Liver (tissue), 8 donors: ENCODE measurements at regions not wholly inside any gene's neighbourhood (a gene's known extent, or its start where the extent isn't known, plus 50 kb on each side); places are given as distances from the start of the nearest gene placed in this dataset.

Source experiments
- DNase-seq: peaks from one replicate; pipeline ENCODE4 v3.0.0-alpha.2; 2017; ENCODE audit warnings: low spot score
- H3K27ac ChIP-seq, 2 donors: one replicate each; pipeline ENCODE4 v1.7.0; 2013; ENCODE audit warnings: inconsistent platforms in 2 of 2, low read length in 2 of 2, control low read depth in 1 of 2, low read depth in 1 of 2, mild to moderate bottlenecking in 1 of 2
- H3K27me3 ChIP-seq, 4 donors: one replicate each; pipeline versions ENCODE4 v1.6.1 to v1.7.0; 2013; ENCODE audit warnings: low read length in 3 of 4, inconsistent platforms in 1 of 4, mild to moderate bottlenecking in 1 of 4, moderate library complexity in 1 of 4; ENCODE audit not compliant: control insufficient read depth in 4 of 4, insufficient read depth in 4 of 4
- H3K36me3 ChIP-seq, 4 donors: one replicate each; pipeline versions ENCODE4 v1.6.1 to v1.7.0; 2013; ENCODE audit warnings: low read length in 3 of 4, mild to moderate bottlenecking in 3 of 4, low read depth in 1 of 4, moderate library complexity in 1 of 4; ENCODE audit not compliant: control insufficient read depth in 4 of 4, insufficient read depth in 3 of 4
- H3K4me1 ChIP-seq, 4 donors: one replicate each; pipeline versions ENCODE4 v1.6.1 to v1.7.0; 2013; ENCODE audit warnings: low read length in 3 of 4, mild to moderate bottlenecking in 3 of 4, moderate library complexity in 1 of 4; ENCODE audit not compliant: control insufficient read depth in 4 of 4, insufficient read depth in 4 of 4
- H3K4me3 ChIP-seq, 3 donors: one replicate each; pipeline versions ENCODE4 v1.6.1 to v1.7.0; 2013; ENCODE audit warnings: low read length in 3 of 3, control low read depth in 1 of 3, low read depth in 1 of 3, mild to moderate bottlenecking in 1 of 3
- H3K9ac ChIP-seq, 2 donors: one replicate each; pipeline ENCODE4 v1.7.0; 2013; ENCODE audit warnings: low read length in 2 of 2, mild to moderate bottlenecking in 2 of 2, moderate library complexity in 2 of 2, control low read depth in 1 of 2, low read depth in 1 of 2
- H3K9me3 ChIP-seq, 4 donors: one replicate each; pipeline versions ENCODE4 v1.6.1 to v1.7.0; 2013; ENCODE audit warnings: low read length in 3 of 4; ENCODE audit not compliant: control insufficient read depth in 4 of 4
- EGR1 ChIP-seq, 2 donors: IDR thresholded peaks; 2 replicates each; pipeline ENCODE4 v1.6.1; 2016 to 2018; ENCODE audit warnings: antibody characterized with exemption in 2 of 2, low read depth in 2 of 2
- FOXA1 ChIP-seq: IDR thresholded peaks from 2 replicates; pipeline ENCODE4 v1.6.1; 2016; ENCODE audit warnings: antibody characterized with exemption
- FOXA2 ChIP-seq: IDR thresholded peaks from 2 replicates; pipeline ENCODE4 v1.6.1; 2016; ENCODE audit warnings: antibody characterized with exemption
- GABPA ChIP-seq, 2 donors: IDR thresholded peaks in 1 of 2; conservative IDR thresholded peaks in 1 of 2; 2 replicates each; pipeline ENCODE4 v1.6.1; 2016; ENCODE audit warnings: antibody characterized with exemption in 2 of 2, mild to moderate bottlenecking in 1 of 2, moderate library complexity in 1 of 2
- HNF4G ChIP-seq: IDR thresholded peaks from 2 replicates; pipeline ENCODE4 v1.6.1; 2016; ENCODE audit warnings: antibody characterized with exemption
- JUND ChIP-seq, 2 donors: IDR thresholded peaks; 2 replicates each; pipeline ENCODE4 v1.6.1; 2016; ENCODE audit warnings: antibody characterized with exemption in 2 of 2
- NR2F2 ChIP-seq: IDR thresholded peaks from 2 replicates; pipeline ENCODE4 v1.6.1; 2016; ENCODE audit warnings: antibody characterized with exemption
- RAD21 ChIP-seq, 2 donors: IDR thresholded peaks; 2 replicates each; pipeline ENCODE4 v1.6.1; 2016; ENCODE audit warnings: antibody characterized with exemption in 2 of 2, mild to moderate bottlenecking in 2 of 2
- RXRA ChIP-seq, 2 donors: IDR thresholded peaks; 2 replicates each; pipeline ENCODE4 v1.6.1; 2017 to 2018; ENCODE audit warnings: antibody characterized with exemption in 2 of 2, mild to moderate bottlenecking in 1 of 2
- SP1 ChIP-seq: IDR thresholded peaks from 2 replicates; pipeline ENCODE4 v1.6.1; 2018; ENCODE audit warnings: antibody characterized with exemption, mild to moderate bottlenecking
- TAF1 ChIP-seq: conservative IDR thresholded peaks from 2 replicates; pipeline ENCODE4 v1.6.1; 2016; ENCODE audit warnings: antibody characterized with exemption, mild to moderate bottlenecking
- YY1 ChIP-seq: IDR thresholded peaks from 2 replicates; pipeline ENCODE4 v1.6.1; 2016; ENCODE audit warnings: antibody characterized with exemption, mild to moderate bottlenecking
- WGBS: extraction: QIAGEN DNeasy Blood & Tissue Kit; methylation state at CpG from one replicate; pipeline ENCODE4 v1.1.7; 2013; 5-methylcytosine and 5-hydroxymethylcytosine counted together
- TF ChIP-seq, protein P1 (sequence below): fragments of 150-350 bp; IDR thresholded peaks from 2 replicates; pipeline ENCODE4 v1.5.1; 2017; ENCODE audit warnings: improper control_type of control experiment, low read depth, low read length; ENCODE audit not compliant: missing input control
- TF ChIP-seq, protein P2 (sequence below): IDR thresholded peaks from 2 replicates; pipeline ENCODE4 v1.6.1; 2016; ENCODE audit warnings: antibody characterized with exemption
- TF ChIP-seq, protein P3 (sequence below): IDR thresholded peaks from 2 replicates; pipeline ENCODE4 v1.6.1; 2016; ENCODE audit warnings: antibody characterized with exemption
- donor health status: healthy.
- donor health status: healthy.
- donor health status: healthy.
- donor health status: healthy.
- donor health status: healthy.

DNA sequence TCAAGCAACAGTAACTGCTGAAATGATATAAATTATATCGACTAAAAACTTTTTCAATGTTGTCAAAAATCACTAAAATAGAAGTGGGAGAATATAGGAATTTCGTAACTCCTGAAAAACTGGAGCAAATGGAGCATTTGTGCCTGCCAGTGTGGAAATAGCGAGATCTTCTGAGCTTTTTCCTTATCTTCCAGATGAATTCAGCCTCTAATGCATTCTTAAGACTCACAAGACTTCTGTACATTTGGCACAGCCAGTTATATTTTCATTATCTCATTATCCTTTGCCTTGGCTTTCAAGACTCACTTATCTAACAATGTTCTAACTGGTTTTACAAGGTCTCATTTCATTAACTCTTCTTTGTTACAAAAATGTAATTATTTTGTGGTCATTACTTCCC is 252.4 kb downstream of the GXYLT1 start:
- TF ChIP-seq EGR1 (IDR thresholded peaks at IDR 0.05; ENCODE audit: low read depth in 2 of 2), result no peak
- TF ChIP-seq, protein P1, sequence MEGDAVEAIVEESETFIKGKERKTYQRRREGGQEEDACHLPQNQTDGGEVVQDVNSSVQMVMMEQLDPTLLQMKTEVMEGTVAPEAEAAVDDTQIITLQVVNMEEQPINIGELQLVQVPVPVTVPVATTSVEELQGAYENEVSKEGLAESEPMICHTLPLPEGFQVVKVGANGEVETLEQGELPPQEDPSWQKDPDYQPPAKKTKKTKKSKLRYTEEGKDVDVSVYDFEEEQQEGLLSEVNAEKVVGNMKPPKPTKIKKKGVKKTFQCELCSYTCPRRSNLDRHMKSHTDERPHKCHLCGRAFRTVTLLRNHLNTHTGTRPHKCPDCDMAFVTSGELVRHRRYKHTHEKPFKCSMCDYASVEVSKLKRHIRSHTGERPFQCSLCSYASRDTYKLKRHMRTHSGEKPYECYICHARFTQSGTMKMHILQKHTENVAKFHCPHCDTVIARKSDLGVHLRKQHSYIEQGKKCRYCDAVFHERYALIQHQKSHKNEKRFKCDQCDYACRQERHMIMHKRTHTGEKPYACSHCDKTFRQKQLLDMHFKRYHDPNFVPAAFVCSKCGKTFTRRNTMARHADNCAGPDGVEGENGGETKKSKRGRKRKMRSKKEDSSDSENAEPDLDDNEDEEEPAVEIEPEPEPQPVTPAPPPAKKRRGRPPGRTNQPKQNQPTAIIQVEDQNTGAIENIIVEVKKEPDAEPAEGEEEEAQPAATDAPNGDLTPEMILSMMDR, result no peak
- Histone ChIP-seq H3K4me3 (no peak overlapping the region), H3K9me3 (no peaks in the 10 kb centered on the region), H3K9ac (no peak overlapping the region), H3K4me1 (peaks cover 0 to 5% (median 0%) of the 10 kb centered on the region in 4 donors), H3K27me3 (no peaks in the 10 kb centered on the region), H3K36me3 (no peaks in the 10 kb centered on the region), H3K27ac (no peak overlapping the region)
- 81% methylated on average over 3 of the region's 3 CpGs for WGBS
- no peak for DNase-seq

DNA sequence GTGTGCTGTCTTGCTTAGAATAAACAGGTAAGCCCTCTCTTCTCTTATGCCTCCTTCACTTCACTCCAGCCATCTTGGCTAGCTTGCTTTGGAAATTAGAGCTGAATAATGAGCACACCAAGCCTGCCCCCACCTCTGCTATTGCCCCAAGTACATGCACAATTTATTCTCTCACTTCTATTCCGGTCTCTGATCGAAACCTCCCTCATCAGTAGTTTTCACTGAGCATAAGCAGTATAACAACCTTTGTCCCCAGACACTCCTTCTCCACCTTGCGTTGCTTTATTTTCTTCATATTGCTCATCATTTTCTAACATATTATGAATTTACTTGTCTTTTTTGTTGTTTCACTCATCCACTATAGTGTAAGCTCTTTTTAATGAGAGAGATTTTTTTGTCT is 253.4 kb downstream of the GXYLT1 start:
- TF ChIP-seq FOXA1, result no peak
- TF ChIP-seq RXRA (IDR thresholded peaks at IDR 0.05), result no peak
- TF ChIP-seq GABPA (IDR thresholded peaks at IDR 0.05 in 1 of 2, conservative IDR thresholded peaks at IDR 0.05 in 1 of 2), result no peak
- TF ChIP-seq YY1, result no peak
- TF ChIP-seq, protein P2, sequence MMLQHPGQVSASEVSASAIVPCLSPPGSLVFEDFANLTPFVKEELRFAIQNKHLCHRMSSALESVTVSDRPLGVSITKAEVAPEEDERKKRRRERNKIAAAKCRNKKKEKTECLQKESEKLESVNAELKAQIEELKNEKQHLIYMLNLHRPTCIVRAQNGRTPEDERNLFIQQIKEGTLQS, result no peak
- TF ChIP-seq, protein P3, sequence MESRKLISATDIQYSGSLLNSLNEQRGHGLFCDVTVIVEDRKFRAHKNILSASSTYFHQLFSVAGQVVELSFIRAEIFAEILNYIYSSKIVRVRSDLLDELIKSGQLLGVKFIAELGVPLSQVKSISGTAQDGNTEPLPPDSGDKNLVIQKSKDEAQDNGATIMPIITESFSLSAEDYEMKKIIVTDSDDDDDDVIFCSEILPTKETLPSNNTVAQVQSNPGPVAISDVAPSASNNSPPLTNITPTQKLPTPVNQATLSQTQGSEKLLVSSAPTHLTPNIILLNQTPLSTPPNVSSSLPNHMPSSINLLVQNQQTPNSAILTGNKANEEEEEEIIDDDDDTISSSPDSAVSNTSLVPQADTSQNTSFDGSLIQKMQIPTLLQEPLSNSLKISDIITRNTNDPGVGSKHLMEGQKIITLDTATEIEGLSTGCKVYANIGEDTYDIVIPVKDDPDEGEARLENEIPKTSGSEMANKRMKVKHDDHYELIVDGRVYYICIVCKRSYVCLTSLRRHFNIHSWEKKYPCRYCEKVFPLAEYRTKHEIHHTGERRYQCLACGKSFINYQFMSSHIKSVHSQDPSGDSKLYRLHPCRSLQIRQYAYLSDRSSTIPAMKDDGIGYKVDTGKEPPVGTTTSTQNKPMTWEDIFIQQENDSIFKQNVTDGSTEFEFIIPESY, result no peak
- TF ChIP-seq HNF4G, result no peak
- TF ChIP-seq JUND (IDR thresholded peaks at IDR 0.05), result no peak
- TF ChIP-seq NR2F2, result no peak
- H3K9ac ChIP-seq, result no peak overlapping the region
- no peaks in the 10 kb centered on the region for H3K27me3 ChIP-seq
- no peak overlapping the region for H3K4me3 ChIP-seq
- 97% methylated on average over 3 of the region's 3 CpGs for WGBS
- no peak for DNase-seq
- no peaks in the 10 kb centered on the region for H3K36me3 ChIP-seq
- H3K27ac ChIP-seq, result no peak overlapping the region
- peaks cover 0 to 5% (median 0%) of the 10 kb centered on the region in 4 donors for H3K4me1 ChIP-seq
- no peaks in the 10 kb centered on the region for H3K9me3 ChIP-seq

DNA sequence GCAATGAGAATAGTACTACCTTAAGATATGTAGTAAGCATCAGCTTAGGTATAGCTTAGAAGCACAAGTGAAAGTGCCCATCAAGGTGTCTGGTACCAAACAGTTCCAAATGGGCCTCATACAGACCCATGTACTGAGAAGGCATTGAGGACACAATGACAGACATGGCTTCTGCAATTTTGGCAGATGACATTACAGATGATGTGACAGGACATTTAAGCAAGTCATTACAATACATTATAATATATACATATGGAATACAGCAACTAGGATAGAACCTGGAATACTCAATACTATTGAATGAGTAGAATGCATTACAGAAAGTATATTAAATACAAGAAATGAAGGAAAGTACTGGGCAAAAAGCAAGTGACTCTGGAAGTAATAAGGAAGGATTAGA is 256.4 kb downstream of the GXYLT1 start:
- Histone ChIP-seq H3K9ac (no peak overlapping the region), H3K27ac (no peak overlapping the region), H3K4me3 (no peak overlapping the region), H3K4me1 (no peaks in the 10 kb centered on the region), H3K27me3 (no peaks in the 10 kb centered on the region), H3K36me3 (no peaks in the 10 kb centered on the region), H3K9me3 (no peaks in the 10 kb centered on the region)
- no peak for TF ChIP-seq RAD21 (IDR thresholded peaks at IDR 0.05)
- TF ChIP-seq YY1, result no peak
- TF ChIP-seq, protein P1, result no peak
- TF ChIP-seq GABPA (IDR thresholded peaks at IDR 0.05 in 1 of 2, conservative IDR thresholded peaks at IDR 0.05 in 1 of 2), result no peak
- TF ChIP-seq EGR1 (IDR thresholded peaks at IDR 0.05; ENCODE audit: low read depth in 2 of 2), result no peak
- TF ChIP-seq RXRA (IDR thresholded peaks at IDR 0.05), result no peak
- TF ChIP-seq, protein P3, result no peak
- TF ChIP-seq, protein P2, result no peak
- no peak for TF ChIP-seq FOXA1
- no peak for TF ChIP-seq TAF1
- TF ChIP-seq HNF4G, result no peak
- TF ChIP-seq FOXA2, result no peak
- TF ChIP-seq SP1, result no peak
- no peak for DNase-seq
